ENCODE measurements at regions not wholly inside any gene's neighbourhood (a gene's known extent, or its start where the extent isn't known, plus 50 kb on each side); places are given as distances from the start of the nearest gene placed in this dataset.
A peak's percentile ranks its signal among the peaks of the same experiment; 100 is the strongest.

DNA sequence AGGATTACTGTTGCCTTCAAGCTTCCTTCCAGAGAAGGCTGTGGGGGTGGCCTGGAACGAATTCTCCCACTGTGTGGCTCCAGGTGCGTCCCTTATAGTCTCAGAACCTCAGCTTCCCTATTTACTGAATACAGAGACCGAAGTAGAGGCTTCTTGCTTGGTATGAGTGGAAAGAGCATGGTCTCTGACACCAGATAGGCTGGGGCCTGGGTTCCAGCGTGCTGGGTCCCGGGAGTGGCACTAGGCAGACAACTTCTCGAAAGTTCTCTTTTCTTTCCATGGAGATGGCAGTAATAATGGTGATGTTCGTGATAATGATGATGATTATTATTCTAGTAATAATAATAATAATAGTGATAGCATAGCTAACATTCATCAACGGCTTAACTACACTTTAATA lies 161.7 kb downstream of the PTPRU start:
- CTCF ChIA-PET, result interaction anchor here (0.9 to 1.7 kb wide), 4 partner anchors 10 to 162 kb away, joined by 3 to 4 read pairs (median 4); partner anchors contain the start of gene PTPRU
- no peak for DNase-seq (ENCODE audit: low read depth)
- Histone ChIP-seq H3K4me3 (ENCODE audit: low read depth, low read length) (no peak overlapping the region), H3K36me3 (ENCODE audit: control insufficient read depth, insufficient read depth, low read length) (no peaks in the 10 kb centered on the region), H3K27me3 (ENCODE audit: control insufficient read depth, insufficient read depth, low read length) (no peaks in the 10 kb centered on the region)
- TF ChIP-seq, protein P1, sequence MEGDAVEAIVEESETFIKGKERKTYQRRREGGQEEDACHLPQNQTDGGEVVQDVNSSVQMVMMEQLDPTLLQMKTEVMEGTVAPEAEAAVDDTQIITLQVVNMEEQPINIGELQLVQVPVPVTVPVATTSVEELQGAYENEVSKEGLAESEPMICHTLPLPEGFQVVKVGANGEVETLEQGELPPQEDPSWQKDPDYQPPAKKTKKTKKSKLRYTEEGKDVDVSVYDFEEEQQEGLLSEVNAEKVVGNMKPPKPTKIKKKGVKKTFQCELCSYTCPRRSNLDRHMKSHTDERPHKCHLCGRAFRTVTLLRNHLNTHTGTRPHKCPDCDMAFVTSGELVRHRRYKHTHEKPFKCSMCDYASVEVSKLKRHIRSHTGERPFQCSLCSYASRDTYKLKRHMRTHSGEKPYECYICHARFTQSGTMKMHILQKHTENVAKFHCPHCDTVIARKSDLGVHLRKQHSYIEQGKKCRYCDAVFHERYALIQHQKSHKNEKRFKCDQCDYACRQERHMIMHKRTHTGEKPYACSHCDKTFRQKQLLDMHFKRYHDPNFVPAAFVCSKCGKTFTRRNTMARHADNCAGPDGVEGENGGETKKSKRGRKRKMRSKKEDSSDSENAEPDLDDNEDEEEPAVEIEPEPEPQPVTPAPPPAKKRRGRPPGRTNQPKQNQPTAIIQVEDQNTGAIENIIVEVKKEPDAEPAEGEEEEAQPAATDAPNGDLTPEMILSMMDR (IDR thresholded peaks at IDR 0.05; ENCODE audit: insufficient read depth, low read depth, low read length), result no peak
- POLR2A ChIA-PET, result no interaction called here

DNA sequence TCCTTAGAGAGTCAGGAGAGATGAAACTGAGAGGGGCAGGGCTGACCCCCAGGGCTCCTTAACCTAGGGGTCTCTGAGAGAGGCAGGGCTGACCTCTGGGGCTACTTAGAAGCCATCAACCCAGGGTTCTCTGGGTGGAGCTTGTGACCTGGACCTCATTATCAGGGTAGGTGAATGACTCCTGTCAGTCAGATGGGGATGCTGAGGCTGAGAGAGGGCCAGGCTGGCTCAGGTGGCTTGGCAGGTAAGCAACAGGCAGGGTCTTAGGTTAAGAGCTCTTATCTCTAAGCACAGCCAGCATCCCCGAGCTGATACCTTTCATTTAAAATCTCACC lies 160.9 kb downstream of the PTPRU start:
- H3K36me3 ChIP-seq (ENCODE audit: control insufficient read depth, insufficient read depth, low read length), result no peaks in the 10 kb centered on the region
- ChIA-PET POLR2A (no interaction called here), CTCF (interaction anchor here (0.6 to 1.7 kb wide), 6 partner anchors 11 to 161 kb away, joined by 3 to 4 read pairs (median 3); partner anchors contain the start of gene PTPRU)
- H3K4me3 ChIP-seq (ENCODE audit: low read depth, low read length), result no peak overlapping the region
- no peaks in the 10 kb centered on the region for H3K27me3 ChIP-seq (ENCODE audit: control insufficient read depth, insufficient read depth, low read length)
- TF ChIP-seq, protein P1 (IDR thresholded peaks at IDR 0.05; ENCODE audit: insufficient read depth, low read depth, low read length), result no peak
- no peak for DNase-seq (ENCODE audit: low read depth)

DNA sequence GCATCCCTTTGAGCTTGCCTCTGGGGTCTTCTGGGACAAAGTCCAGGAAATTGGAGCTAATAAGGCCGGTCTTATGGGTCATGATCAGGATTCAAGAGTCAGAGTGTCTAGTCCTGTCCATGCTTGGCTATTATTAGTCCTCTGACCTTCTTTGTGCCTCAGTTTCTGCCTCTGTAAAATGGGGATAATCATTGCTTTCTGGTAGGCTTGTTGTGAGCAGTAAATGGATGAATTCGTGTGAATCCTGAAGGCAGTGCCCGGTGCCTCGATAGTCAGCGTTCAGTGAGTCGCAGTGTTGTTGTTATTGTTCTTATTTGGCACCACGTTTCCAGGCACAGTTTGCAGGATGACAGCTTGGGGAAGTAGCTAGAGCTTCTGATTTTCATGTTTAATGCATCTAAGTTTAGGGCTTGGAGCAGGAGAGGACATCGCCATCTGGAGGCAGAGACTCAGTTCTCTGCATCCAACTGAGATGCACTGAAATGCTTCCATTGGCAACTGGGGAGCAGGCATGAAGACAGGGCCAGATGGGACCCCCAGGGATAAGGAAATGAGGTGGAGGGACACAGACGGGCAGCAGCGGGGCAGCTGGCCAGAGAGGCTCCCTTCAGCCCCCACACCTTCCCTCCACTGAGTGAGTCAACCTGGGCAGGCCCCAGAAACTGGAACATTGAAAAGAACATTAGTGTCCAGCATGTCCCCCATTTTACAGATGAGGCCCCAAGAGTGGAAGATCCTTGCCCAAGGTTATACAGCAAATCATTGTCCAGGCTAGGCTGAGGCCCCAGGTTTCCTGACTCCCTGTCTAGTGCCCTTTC lies 160.3 kb downstream of the PTPRU start:
- TF ChIP-seq, protein P1 (IDR thresholded peaks at IDR 0.05; ENCODE audit: insufficient read depth, low read depth, low read length), result peak; percentile 33; the same call in 1 of the 2 replicates
- DNase-seq (ENCODE audit: low read depth), result no peak
- ChIA-PET CTCF (interaction anchor here (0.6 to 1.7 kb wide), 6 partner anchors 11 to 160 kb away, joined by 3 to 4 read pairs (median 4); partner anchors contain the start of gene PTPRU), POLR2A (no interaction called here)
- Histone ChIP-seq H3K27me3 (ENCODE audit: control insufficient read depth, insufficient read depth, low read length) (no peaks in the 10 kb centered on the region), H3K4me3 (ENCODE audit: low read depth, low read length) (no peak overlapping the region), H3K36me3 (ENCODE audit: control insufficient read depth, insufficient read depth, low read length) (no peaks in the 10 kb centered on the region)

DNA sequence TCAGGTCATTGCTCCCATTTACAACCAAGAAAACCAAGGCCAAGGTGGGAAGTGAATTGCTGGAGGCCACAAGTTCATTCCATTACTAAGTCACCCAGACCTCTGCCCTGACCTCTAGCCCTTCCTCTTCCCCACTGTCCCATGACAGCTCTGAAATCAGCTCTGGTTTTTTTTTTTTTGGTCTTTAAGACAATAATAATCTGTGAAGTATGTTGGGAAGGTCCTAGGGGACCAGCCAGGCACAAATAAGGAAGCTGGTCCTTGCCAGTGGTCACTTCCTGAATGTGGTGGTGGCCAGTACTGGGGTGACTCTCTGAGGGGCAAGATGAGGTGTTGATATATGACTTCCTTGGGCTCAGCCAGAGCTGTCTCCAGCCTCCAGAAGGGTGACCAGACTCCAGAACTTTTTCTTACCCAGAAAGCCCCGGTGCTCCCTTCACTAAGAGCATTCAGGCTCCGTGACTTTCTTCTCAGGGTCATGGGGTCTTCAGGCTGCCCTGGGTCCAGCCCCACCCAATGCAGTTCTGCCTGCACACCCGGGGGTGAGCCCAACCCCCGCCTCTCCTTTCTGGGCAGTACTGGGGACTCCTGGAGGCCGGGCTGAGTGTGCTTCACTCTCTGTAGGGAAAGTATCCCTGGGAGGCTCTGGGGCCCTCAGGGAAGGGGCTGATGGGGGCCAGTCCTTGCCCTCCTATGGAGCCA lies 159.6 kb downstream of the PTPRU start:
- no peaks in the 10 kb centered on the region for H3K36me3 ChIP-seq (ENCODE audit: control insufficient read depth, insufficient read depth, low read length)
- POLR2A ChIA-PET, result interaction anchor here (0.6 kb wide), 1 partner anchor 154 kb away, joined by 3 read pairs; no protein-coding TSS in a partner anchor
- DNase-seq (ENCODE audit: low read depth), result no peak
- TF ChIP-seq, protein P1 (IDR thresholded peaks at IDR 0.05; ENCODE audit: insufficient read depth, low read depth, low read length), result no peak
- no peak overlapping the region for H3K4me3 ChIP-seq (ENCODE audit: low read depth, low read length)
- no peaks in the 10 kb centered on the region for H3K27me3 ChIP-seq (ENCODE audit: control insufficient read depth, insufficient read depth, low read length)
- CTCF ChIA-PET, result interaction anchor here (0.6 to 1.1 kb wide), 4 partner anchors 15 to 1004 kb away, joined by 3 to 4 read pairs (median 3); no protein-coding TSS in a partner anchor

DNA sequence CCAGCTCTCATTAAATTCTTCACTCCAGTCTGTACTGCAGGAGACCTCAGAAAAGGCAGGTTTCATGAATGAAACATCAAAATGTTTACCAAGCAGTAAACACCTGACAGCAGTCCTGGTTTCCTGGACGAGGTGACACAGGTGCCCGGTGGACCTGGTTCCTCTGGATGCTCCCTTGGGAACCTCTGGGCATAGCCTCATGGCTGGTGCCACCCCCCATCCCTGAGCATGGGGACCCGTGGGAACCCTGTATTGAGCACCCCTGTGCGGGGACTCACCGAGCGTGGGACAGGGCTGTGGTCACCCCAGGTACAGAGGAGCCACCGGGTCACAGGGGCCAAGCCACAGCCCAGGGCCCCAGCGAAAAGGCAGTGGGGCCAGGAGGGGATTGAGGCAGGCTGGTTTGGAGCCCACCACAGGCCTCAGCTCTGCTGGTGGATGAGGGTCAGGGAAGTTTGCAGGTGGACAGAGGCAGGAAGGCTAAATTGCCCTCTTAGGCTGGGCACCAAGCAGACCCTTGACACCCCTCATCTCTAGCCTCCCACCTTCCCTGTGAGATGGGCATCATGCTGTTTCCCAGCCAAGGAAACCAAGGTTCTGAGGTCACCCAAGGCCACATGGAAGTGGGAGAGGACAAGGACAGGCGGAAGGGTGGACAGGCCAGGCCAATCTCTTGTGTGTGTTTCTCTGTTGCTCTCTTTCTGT lies 158.4 kb downstream of the PTPRU start:
- POLR2A ChIA-PET, result no interaction called here
- no peak for DNase-seq (ENCODE audit: low read depth)
- CTCF ChIA-PET, result no interaction called here

More for the DNA sequence above, 158.4 kb downstream of the PTPRU start:
- no peak overlapping the region for H3K4me3 ChIP-seq (ENCODE audit: low read depth, low read length)
- TF ChIP-seq, protein P1 (IDR thresholded peaks at IDR 0.05; ENCODE audit: insufficient read depth, low read depth, low read length), result no peak
- no peaks in the 10 kb centered on the region for H3K27me3 ChIP-seq (ENCODE audit: control insufficient read depth, insufficient read depth, low read length)
- H3K36me3 ChIP-seq (ENCODE audit: control insufficient read depth, insufficient read depth, low read length), result no peaks in the 10 kb centered on the region

Measured in BJ (cell line).